Uterus (tissue), 3 donors: ENCODE measurements at regions not wholly inside any gene's neighbourhood (a gene's known extent, or its start where the extent isn't known, plus 50 kb on each side); places are given as distances from the start of the nearest gene placed in this dataset.

ENCODE experiments used
- DNase-seq, 2 donors: peaks; one replicate each; pipeline ENCODE4 v3.0.0-alpha.2; 2019 to 2020
- H3K27ac ChIP-seq, 2 donors: fragments of 200-600 bp; sonication (generic); 1 replicate in 1 of 2; 2 replicates in 1 of 2; pipeline ENCODE4 v1.5.1; 2016 to 2018
- H3K27me3 ChIP-seq, 2 donors: fragments of 200-600 bp; sonication (generic); one replicate each; pipeline ENCODE4 v1.5.1; 2018 to 2019; ENCODE audit warnings: control low read depth in 1 of 2
- H3K36me3 ChIP-seq, 2 donors: fragments of 200-600 bp; sonication (generic); one replicate each; pipeline ENCODE4 v1.5.1; 2019; ENCODE audit warnings: control low read depth in 1 of 2
- H3K4me1 ChIP-seq, 2 donors: fragments of 200-600 bp; sonication (generic); one replicate each; pipeline ENCODE4 v1.5.1; 2018 to 2019; ENCODE audit warnings: control low read depth in 1 of 2
- H3K4me3 ChIP-seq, 2 donors: fragments of 200-600 bp; sonication (generic); 1 replicate in 1 of 2; 2 replicates in 1 of 2; pipeline ENCODE4 v1.5.1; 2018 to 2019; ENCODE audit warnings: mild to moderate bottlenecking in 1 of 2
- H3K9me3 ChIP-seq, 2 donors: fragments of 200-600 bp; sonication (generic); one replicate each; pipeline ENCODE4 v1.5.1; 2019; ENCODE audit warnings: control low read depth in 1 of 2
- POLR2A ChIP-seq, 2 donors: fragments of 450-650 bp; IDR thresholded peaks; one replicate each; pipeline ENCODE4 v1.6.1; 2016; ENCODE audit warnings: antibody characterized with exemption in 2 of 2, mild to moderate bottlenecking in 1 of 2, moderate library complexity in 1 of 2
- intact Hi-C: fragments of 100-400 bp; cut with DNase I; formaldehyde crosslinking; loops from one replicate; pipeline ENCODE4 v1.15.1; 2023; ENCODE audit warnings: low total_unique reads
- TF ChIP-seq, protein P1 (sequence below), 4 experiments: fragments of 200-600 bp in 2 of 4; fragments of 450-650 bp in 2 of 4; sonication (generic) in 2 of 4; IDR thresholded peaks; one replicate each; pipeline ENCODE4 v1.5.1; 2016 to 2019; ENCODE audit warnings: antibody characterized with exemption in 4 of 4, mild to moderate bottlenecking in 2 of 4, moderate library complexity in 1 of 4
- donor health status: DM: yes; HTN: yes; CAD: no.

- H3K4me1 ChIP-seq, result peaks cover 0 to 6% of the 10 kb centered on the region in 2 donors
- H3K27ac ChIP-seq, result peak overlapping the region in 1 of 2 donors; percentile 24
- intact Hi-C loops, result no loop called here
Observed at GRCh38 chr11:95565724-95566141, 223.8 kb downstream of the FAM76B start.

GRCh38 chr11:95563859-95564258, 225.7 kb downstream of the FAM76B start:
- no peaks in the 10 kb centered on the region for H3K36me3 ChIP-seq
- H3K4me1 ChIP-seq, result peaks cover 0 to 6% of the 10 kb centered on the region in 2 donors
- H3K27me3 ChIP-seq, result no peaks in the 10 kb centered on the region
- intact Hi-C loops, result no loop called here
- no peak overlapping the region for H3K4me3 ChIP-seq
- peak overlapping the region in 1 of 2 donors; percentile 24 for H3K27ac ChIP-seq
- DNase-seq, result no peak
- no peaks in the 10 kb centered on the region for H3K9me3 ChIP-seq
- TF ChIP-seq, protein P1, sequence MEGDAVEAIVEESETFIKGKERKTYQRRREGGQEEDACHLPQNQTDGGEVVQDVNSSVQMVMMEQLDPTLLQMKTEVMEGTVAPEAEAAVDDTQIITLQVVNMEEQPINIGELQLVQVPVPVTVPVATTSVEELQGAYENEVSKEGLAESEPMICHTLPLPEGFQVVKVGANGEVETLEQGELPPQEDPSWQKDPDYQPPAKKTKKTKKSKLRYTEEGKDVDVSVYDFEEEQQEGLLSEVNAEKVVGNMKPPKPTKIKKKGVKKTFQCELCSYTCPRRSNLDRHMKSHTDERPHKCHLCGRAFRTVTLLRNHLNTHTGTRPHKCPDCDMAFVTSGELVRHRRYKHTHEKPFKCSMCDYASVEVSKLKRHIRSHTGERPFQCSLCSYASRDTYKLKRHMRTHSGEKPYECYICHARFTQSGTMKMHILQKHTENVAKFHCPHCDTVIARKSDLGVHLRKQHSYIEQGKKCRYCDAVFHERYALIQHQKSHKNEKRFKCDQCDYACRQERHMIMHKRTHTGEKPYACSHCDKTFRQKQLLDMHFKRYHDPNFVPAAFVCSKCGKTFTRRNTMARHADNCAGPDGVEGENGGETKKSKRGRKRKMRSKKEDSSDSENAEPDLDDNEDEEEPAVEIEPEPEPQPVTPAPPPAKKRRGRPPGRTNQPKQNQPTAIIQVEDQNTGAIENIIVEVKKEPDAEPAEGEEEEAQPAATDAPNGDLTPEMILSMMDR (IDR thresholded peaks at IDR 0.05), result no peak
- no peak for TF ChIP-seq POLR2A (IDR thresholded peaks at IDR 0.05)

More at GRCh38 chr11:95565724-95566141, 223.8 kb downstream of the FAM76B start:
- H3K36me3 ChIP-seq, result no peaks in the 10 kb centered on the region
- H3K27me3 ChIP-seq, result no peaks in the 10 kb centered on the region
- no peaks in the 10 kb centered on the region for H3K9me3 ChIP-seq
- TF ChIP-seq, protein P1 (IDR thresholded peaks at IDR 0.05), result no peak
- TF ChIP-seq POLR2A (IDR thresholded peaks at IDR 0.05), result no peak
- DNase-seq, result no peak
- no peak overlapping the region for H3K4me3 ChIP-seq

- peak overlapping the region in 1 of 2 donors; percentile 16 for H3K27ac ChIP-seq
- intact Hi-C loops, result no loop called here
- no peaks in the 10 kb centered on the region for H3K36me3 ChIP-seq
- TF ChIP-seq, protein P1 (IDR thresholded peaks at IDR 0.05), result no peak
- TF ChIP-seq POLR2A (IDR thresholded peaks at IDR 0.05), result no peak
- H3K9me3 ChIP-seq, result no peaks in the 10 kb centered on the region
- H3K4me1 ChIP-seq, result peaks cover 0 to 6% of the 10 kb centered on the region in 2 donors
- no peak for DNase-seq
- no peaks in the 10 kb centered on the region for H3K27me3 ChIP-seq
- H3K4me3 ChIP-seq, result no peak overlapping the region
Observed at GRCh38 chr11:95563173-95563572, 226.4 kb downstream of the FAM76B start.

GRCh38 chr11:95562196-95562921, 227.2 kb downstream of the FAM76B start:
- TF ChIP-seq, protein P1 (IDR thresholded peaks at IDR 0.05), result no peak
- no peak for TF ChIP-seq POLR2A (IDR thresholded peaks at IDR 0.05)
- no peaks in the 10 kb centered on the region for H3K9me3 ChIP-seq
- H3K4me3 ChIP-seq, result no peak overlapping the region
- H3K27me3 ChIP-seq, result no peaks in the 10 kb centered on the region
- intact Hi-C loops, result no loop called here
- H3K36me3 ChIP-seq, result no peaks in the 10 kb centered on the region
- peaks cover 0 to 6% of the 10 kb centered on the region in 2 donors for H3K4me1 ChIP-seq
- H3K27ac ChIP-seq, result no peak overlapping the region
- no peak for DNase-seq

DNA sequence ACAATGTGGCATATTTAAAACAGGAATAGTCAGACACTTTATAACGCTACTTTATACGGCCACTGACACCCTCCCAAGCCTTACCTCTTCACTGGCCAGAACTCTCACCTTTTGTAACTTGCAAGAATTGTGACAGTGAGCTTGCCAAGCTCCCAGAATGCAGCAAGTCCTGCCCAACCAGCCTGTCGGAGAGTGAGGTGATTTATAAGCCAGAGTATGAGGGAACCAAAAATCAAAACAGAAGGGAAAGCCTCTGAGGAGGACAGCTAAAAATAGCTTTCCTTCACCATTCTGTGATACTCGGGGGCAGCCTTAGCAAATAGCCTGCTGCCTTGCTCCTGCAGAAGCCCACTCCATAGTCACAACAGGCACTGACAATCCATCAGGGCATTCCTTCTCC, 229.7 kb downstream of the FAM76B start:
- intact Hi-C loops, result no loop called here
- Histone ChIP-seq H3K27me3 (no peaks in the 10 kb centered on the region), H3K4me3 (no peak overlapping the region), H3K27ac (peak overlapping the region; percentile 55 to 89), H3K9me3 (no peaks in the 10 kb centered on the region), H3K36me3 (no peaks in the 10 kb centered on the region), H3K4me1 (peaks cover 0 to 4% of the 10 kb centered on the region in 2 donors)
- TF ChIP-seq, protein P1 (IDR thresholded peaks at IDR 0.05), result no peak
- no peak for TF ChIP-seq POLR2A (IDR thresholded peaks at IDR 0.05)
- DNase-seq, result peak; percentile 33 to 54
